EH (cell line): ENCODE measurements at regions not wholly inside any gene's neighbourhood (a gene's known extent, or its start where the extent isn't known, plus 50 kb on each side); places are given as distances from the start of the nearest gene placed in this dataset.
"Not testable (repeated sequence)": the region's sequence is repeated elsewhere in the genome, so short reads cannot be mapped to it uniquely, and the experiment has no call there.

ENCODE experiments used
- DNase-seq: peaks from one replicate; pipeline ENCODE4 v3.0.0-alpha.2; 2015; ENCODE audit warnings: low read depth

GRCh38 chr1:222065234-222065633 lies 323.3 kb upstream of the DUSP10 start:
- DNase-seq: no peak

DNA sequence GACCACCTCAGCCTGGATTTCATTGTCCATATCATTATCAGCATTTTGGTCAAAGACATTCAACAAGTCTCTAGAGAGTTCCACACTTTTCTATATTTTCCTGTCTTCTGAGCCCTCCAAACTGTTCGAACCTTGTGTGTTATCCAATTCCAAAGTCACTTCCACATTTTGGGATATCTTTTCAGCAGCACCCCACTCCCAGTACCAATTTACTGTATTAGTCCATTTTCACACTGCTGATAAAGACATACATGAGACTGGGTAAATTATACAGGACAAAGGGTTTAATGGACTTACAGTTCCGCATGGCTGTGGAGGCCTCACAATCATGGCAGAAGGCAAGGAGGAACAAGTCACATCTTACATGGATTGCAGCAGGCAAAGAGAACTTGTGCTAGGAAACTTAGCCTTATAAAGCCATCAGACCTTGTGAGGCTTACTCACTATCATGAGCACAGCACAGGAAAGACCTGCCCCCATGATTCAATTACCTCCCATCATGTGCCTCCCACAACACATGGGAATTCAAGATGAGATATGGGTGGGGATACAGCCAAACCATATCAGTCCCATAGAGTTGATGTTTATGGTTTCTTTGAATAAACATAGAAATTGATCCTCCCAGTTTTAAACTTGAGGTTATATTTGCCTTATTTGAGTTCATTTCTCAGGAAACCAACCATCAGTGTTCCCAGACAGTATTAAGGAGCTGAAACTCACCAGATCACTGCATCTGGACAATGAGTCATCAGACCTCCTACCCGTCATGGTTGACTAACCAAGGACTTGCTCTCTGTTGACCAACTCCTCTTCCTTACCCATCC lies 322.7 kb upstream of the DUSP10 start:
- DNase-seq: peak; percentile 80

DNA sequence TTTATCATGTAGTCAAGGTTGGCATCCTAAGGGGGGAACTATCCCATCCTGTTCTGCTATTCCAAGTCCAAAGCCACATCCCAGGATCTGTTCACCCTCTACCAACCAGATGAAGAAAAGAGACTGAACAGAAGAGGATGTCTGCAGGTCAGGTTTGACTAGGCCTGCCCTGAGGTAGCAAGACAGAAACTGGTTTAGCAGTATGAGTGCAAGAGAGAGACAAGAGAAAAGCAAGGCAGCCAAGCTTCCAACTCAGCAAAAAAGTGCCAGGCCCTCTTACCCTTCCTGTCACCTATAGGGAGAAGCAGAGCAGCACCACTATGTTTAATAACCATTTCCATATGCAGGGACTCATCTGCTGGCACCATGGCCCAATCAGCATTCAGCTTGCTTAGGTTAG lies 320.8 kb upstream of the DUSP10 start:
- no peak for DNase-seq

DNA sequence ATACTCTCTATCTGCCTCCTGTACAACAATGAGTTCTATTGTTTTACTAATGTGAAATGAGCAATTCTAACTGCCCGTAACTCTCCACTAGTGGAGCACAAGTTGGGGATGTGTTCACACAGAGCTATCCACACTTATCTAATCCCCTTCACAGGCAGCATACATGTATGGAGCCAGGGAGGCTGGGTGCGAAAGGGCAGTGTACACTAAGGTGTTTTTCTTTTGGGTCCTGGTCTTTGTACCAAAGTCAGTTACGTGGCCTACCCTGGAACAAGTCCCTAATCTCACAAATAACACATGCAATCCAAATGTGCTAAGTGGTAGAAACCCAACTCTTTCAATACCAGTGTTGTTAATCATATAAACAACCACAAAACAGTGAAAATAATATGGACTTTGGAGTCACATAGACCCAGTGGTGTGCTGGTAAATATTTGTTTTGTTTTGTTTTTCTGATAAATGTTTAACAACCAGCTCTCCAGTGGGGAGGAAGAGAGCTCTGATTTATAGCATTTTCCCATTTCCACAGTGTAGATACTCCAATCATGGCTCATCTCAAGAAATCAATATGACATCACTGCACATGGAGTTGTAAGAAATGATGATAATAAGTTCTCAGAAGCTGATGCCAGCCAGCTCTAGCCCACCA lies 319.9 kb upstream of the DUSP10 start:
- no peak for DNase-seq

DNA sequence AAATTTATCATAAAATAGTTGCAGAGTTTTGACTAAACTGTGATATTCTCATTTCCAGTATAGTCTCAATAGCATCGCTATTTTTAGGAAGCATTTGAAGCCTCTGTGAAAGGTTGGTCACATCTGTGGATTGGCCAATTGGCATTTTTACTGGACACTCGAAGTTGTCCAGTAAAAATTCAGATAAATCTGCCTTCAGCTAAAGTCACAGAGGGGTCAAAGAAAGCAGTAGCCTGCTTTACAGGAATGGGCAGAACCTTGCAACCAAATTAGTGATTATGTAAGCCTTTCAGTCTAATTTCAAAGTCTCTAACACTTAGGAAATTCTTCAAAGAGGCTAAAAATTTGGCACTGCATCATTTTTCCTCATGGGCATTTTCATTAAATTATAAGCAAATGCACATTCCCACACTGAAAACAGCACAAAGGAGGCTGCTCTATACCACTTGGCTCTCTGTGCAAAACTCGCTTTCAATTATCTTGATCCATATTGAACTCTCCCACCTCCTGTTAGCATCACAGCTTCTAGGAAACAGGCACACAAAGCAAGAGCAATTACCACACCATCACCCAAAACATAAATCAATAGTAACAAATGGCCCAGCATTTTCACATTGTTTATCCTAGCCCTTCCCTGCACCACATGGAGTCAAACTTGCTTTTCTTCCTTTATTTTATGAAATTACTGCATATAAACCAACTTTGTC lies 318.5 kb upstream of the DUSP10 start:
- peak; percentile 29 for DNase-seq

DNA sequence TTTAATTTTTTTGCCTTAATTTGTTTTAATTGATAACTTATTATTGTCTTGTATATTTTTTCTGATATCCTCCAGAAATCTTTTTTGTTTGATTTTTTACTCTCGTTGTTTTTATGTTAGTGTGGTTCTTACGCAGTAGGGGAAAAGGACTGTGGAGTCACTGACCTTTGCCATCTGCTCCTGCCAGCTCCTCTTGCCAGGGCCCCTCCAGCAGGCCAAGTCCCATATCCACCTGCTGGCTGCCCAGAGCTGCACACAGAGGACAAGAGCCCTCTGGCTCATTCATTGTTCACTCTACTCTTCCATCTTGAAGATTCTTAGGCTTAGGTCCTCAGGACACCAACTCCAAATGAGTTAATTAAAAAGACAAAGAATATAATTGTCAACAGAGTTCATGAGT lies 316.4 kb upstream of the DUSP10 start:
- no peak for DNase-seq

DNA sequence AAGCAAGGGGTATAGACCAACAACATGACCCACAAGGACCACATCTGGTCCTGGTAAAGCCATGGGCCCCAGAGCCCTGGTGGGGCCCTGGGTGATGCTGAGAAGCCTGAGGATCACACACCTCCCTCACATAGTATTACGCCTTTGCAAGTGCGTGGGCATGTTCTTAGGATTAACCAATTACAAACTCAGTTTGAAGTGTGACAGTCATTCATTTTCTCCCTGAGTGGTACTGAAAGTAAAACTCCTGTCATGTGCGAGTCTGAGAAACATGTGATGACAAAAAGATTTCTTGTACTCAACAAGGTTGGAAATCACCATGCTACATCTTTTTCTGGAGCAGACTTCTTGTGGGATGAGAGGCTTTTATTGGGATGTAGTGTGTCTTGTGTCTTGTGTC lies 315.3 kb upstream of the DUSP10 start:
- no peak for DNase-seq

- no peak for DNase-seq
Observed at GRCh38 chr1:222054416-222054815, 312.5 kb upstream of the DUSP10 start.

GRCh38 chr1:222053790-222054294 lies 312.0 kb upstream of the DUSP10 start:
- no peak for DNase-seq

GRCh38 chr1:222051311-222051710 lies 309.4 kb upstream of the DUSP10 start:
- DNase-seq: not testable (repeated sequence)

DNA sequence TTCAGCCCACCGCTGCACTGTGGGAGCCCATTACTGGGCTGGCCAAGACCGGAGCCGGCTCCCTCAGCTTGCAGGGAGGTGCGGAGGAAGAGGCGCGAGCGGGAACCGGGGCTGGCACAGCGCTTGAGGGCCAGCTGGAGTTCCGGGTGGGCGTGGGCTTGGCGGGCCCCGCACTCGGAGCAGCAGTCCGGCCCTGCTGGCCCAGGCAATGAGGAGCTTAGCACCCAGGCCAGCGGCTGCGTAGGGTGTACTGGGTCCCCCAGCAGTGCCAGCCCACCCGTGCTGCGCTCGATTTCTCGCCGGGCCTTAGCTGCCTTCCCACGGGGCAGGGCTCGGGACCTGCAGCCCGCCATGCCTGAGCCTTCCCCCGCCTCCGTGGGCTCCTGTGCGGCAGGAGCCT lies 307.8 kb upstream of the DUSP10 start:
- not testable (repeated sequence) for DNase-seq

- no peak for DNase-seq
Observed at GRCh38 chr1:222049176-222049575, 307.3 kb upstream of the DUSP10 start.

- peak; percentile 86 for DNase-seq
Observed at GRCh38 chr1:222048094-222048595, 306.3 kb upstream of the DUSP10 start.

- no peak for DNase-seq
Observed at GRCh38 chr1:222047366-222047765, 305.5 kb upstream of the DUSP10 start.

DNA sequence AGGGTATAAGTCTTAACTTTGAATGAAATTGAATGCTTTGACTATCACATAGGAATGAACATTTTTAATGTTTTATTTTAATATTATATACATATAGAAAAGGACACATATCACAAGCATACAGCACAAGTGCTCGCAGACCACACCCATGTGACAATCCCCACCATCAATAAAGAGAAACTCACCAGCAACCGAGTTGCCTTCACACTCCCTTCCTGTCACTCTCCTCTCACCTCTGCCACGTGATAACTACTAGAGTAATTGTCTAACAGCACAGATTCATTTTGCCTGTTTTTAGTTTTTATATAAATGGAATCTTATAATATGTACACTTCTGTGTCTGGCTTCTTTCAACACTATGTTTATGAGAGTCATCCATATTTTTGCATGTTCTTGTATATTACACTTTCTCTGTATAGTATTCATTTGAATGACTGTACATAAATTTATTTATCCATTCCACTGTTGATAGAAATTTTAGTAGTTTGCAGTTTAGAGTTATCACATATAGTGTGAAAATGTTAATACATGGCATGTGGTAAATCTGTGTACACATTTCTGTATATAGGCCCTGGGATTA lies 304.9 kb upstream of the DUSP10 start:
- no peak for DNase-seq

- DNase-seq: no peak
Observed at GRCh38 chr1:222045786-222046185, 303.9 kb upstream of the DUSP10 start.

DNA sequence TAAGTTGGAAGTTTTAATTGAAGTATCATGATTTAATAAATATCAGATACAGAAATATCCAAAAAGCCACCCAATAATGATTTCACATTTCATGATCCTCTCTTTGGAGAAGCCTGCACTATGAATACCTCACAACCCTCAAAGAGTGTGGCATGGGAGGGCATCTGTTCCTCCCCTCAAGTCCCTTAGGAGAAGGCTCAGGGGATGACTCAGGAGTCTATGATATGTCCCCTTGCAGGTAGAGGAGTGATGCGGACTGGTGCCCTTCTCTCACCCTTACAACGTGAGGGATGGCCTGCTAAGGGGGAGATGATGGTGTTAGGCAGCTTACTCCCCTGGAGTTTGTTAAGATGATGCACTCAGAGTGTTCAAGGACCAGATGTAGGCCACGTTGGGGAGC lies 303.3 kb upstream of the DUSP10 start:
- DNase-seq: no peak

GRCh38 chr1:222043444-222044292 lies 301.8 kb upstream of the DUSP10 start:
- DNase-seq: peak; percentile 96

DNA sequence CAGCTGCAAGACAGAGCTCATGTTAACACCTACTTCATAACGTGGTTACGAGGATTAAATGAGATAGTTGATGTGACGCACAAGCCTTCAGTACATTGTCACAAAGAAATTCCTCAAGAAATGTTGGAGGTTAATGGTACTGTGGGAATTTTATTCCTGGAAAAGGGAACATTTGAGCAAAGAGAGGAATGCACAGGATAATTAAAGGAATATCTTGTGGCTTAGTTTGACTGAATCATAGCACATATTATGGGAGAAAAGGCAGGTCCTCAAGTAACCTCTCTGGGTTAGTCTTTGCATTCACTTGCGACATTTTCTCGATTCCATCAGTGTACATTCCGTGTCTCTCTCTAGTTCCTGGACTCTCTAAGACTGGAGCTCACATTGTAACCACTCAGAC lies 300.2 kb upstream of the DUSP10 start:
- DNase-seq: peak; percentile 93

GRCh38 chr1:222040955-222041354 lies 299.1 kb upstream of the DUSP10 start:
- DNase-seq: no peak

DNA sequence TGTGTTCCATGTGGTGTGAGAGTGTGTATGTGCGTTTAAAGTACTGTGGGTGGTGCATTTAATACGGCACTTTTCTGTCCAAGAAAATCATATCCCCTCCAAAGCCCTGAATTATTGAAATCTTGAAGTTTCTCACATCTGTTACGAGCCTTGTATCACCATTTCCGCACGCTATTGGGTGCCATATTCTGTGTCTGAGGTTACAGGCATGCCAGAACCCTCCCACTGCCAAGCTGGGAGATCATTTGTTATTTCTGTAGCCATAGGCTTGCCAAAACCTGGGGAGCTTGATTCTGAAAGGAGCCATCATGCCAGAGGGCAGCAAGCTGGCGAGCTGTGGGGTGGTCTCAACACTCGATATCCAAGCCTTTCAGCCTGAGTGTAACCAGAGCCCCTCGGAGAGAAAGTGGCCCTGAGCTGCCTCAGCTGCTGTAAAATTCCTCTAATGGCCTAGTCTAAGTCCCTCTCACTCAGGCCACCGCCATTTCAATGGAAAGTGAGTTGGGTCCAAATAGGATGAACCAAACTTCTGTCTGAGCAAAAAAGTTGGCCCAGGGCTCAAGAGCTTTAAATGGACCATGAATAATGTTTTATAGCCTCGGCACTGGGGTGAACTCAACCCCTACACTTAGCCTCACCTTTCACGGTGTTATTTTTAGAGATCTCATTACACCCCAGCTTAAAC lies 298.4 kb upstream of the DUSP10 start:
- DNase-seq: no peak
